Neural cell (in vitro differentiated cells): ENCODE measurements at regions not wholly inside any gene's neighbourhood (a gene's known extent, or its start where the extent isn't known, plus 50 kb on each side); places are given as distances from the start of the nearest gene placed in this dataset.

Experiments
- H2AFZ ChIP-seq: fragments of 200-600, 300-800 bp; sonication (generic), shearing (Covaris generic); 2 replicates; pipeline ENCODE4 v1.6.0; 2014; ENCODE audit warnings: low read depth, mild to moderate bottlenecking, antibody characterized with exemption, low read length, moderate library complexity
- H3F3A ChIP-seq: fragments of 200-600 bp; shearing (Covaris generic); 2 replicates; pipeline ENCODE4 v1.6.1; 2016; ENCODE audit warnings: mild to moderate bottlenecking, moderate library complexity, mixed read lengths, antibody characterized with exemption, low read length; ENCODE audit not compliant: insufficient read depth, poor library complexity, severe bottlenecking
- H3K27ac ChIP-seq: fragments of 200-600, 300-800 bp; sonication (generic), shearing (Covaris generic); 2 replicates; pipeline ENCODE4 v1.5.1; 2014; ENCODE audit warnings: mild to moderate bottlenecking, low read length, moderate library complexity
- H3K27me3 ChIP-seq: fragments of 300-800, 200-600 bp; sonication (generic), shearing (Covaris generic); 2 replicates; pipeline ENCODE4 v1.6.0; 2014; ENCODE audit warnings: mild to moderate bottlenecking, low read depth, low read length, moderate library complexity; ENCODE audit not compliant: insufficient read depth
- H3K36me3 ChIP-seq: fragments of 300-800, 200-600 bp; sonication (generic), shearing (Covaris generic); 2 replicates; pipeline ENCODE4 v1.5.1; 2014; ENCODE audit warnings: mild to moderate bottlenecking, antibody characterized with exemption, low read length, moderate library complexity; ENCODE audit not compliant: insufficient read depth
- H3K4me2 ChIP-seq: fragments of 300-800, 200-600 bp; sonication (generic), shearing (Covaris generic); 2 replicates; pipeline ENCODE4 v1.6.0; 2014; ENCODE audit warnings: mild to moderate bottlenecking, low read length
- H3K4me3 ChIP-seq: fragments of 300-800, 200-600 bp; sonication (generic), shearing (Covaris generic); 2 replicates; pipeline ENCODE4 v1.5.1; 2014; ENCODE audit warnings: mild to moderate bottlenecking, low read length, moderate library complexity
- H3K79me2 ChIP-seq: fragments of 200-600 bp; shearing (Covaris generic); replicated peaks from 2 replicates; pipeline ENCODE4 v1.6.0; 2014; ENCODE audit warnings: mild to moderate bottlenecking, low read length, moderate library complexity; ENCODE audit not compliant: insufficient read depth
- H3K9ac ChIP-seq: fragments of 300-800, 200-600 bp; sonication (generic), shearing (Covaris generic); 2 replicates; pipeline ENCODE4 v1.6.1; 2016; ENCODE audit warnings: mild to moderate bottlenecking, low read length, mixed read lengths
- H3K9me2 ChIP-seq: fragments of 200-600 bp; shearing (Covaris generic); 2 replicates; pipeline ENCODE4 v1.6.1; 2016; ENCODE audit warnings: mild to moderate bottlenecking, low read length, mixed read lengths; ENCODE audit not compliant: insufficient read depth
- H3K9me3 ChIP-seq: fragments of 200-600, 300-800 bp; sonication (generic), shearing (Covaris generic); 2 replicates; pipeline ENCODE4 v1.6.1; 2016; ENCODE audit warnings: mild to moderate bottlenecking, mixed run types, low read length, moderate library complexity, mixed read lengths
- H4K20me1 ChIP-seq: fragments of 200-600 bp; shearing (Covaris generic); 2 replicates; pipeline ENCODE4 v1.6.1; 2016; ENCODE audit warnings: mild to moderate bottlenecking, mixed run types; ENCODE audit not compliant: insufficient read depth
- CTCF ChIP-seq: fragments of 450-650 bp; IDR thresholded peaks from 2 replicates; pipeline ENCODE4 v1.5.1; 2014; ENCODE audit warnings: antibody characterized with exemption, mild to moderate bottlenecking, moderate library complexity; ENCODE audit not compliant: poor library complexity, severe bottlenecking
- EP300 ChIP-seq: fragments of 450-650 bp; conservative IDR thresholded peaks from 2 replicates; pipeline ENCODE4 v1.6.1; 2014; ENCODE audit warnings: antibody characterized with exemption, mild to moderate bottlenecking, moderate library complexity; ENCODE audit not compliant: poor library complexity, severe bottlenecking
- EZH2 ChIP-seq: fragments of 200-600, 300-800 bp; shearing (Covaris generic), sonication (generic); IDR thresholded peaks from 2 replicates; pipeline ENCODE4 v1.6.1; 2014; ENCODE audit warnings: antibody characterized with exemption, low read length, borderline replicate concordance, mild to moderate bottlenecking; ENCODE audit not compliant: insufficient read depth, poor library complexity, severe bottlenecking
- MXI1 ChIP-seq: fragments of 450-650 bp; conservative IDR thresholded peaks from 2 replicates; pipeline ENCODE4 v1.6.1; 2014; ENCODE audit warnings: antibody characterized with exemption, mild to moderate bottlenecking; ENCODE audit not compliant: poor library complexity, severe bottlenecking
- POLR2AphosphoS5 ChIP-seq: IDR thresholded peaks from 2 replicates; pipeline ENCODE4 v1.6.1; 2012
- RAD21 ChIP-seq: fragments of 450-650 bp; conservative IDR thresholded peaks from 2 replicates; pipeline ENCODE4 v1.6.1; 2014; ENCODE audit warnings: antibody characterized with exemption, mild to moderate bottlenecking, moderate library complexity
- REST ChIP-seq: IDR thresholded peaks from 2 replicates; pipeline ENCODE4 v1.6.1; 2012; ENCODE audit warnings: borderline replicate concordance
- SMC3 ChIP-seq: fragments of 450-650 bp; conservative IDR thresholded peaks from 2 replicates; pipeline ENCODE4 v1.6.1; 2014; ENCODE audit warnings: antibody characterized with exemption, mild to moderate bottlenecking, moderate library complexity; ENCODE audit not compliant: poor library complexity
- TAF1 ChIP-seq: IDR thresholded peaks from 2 replicates; pipeline ENCODE4 v1.6.1; 2012; ENCODE audit warnings: low read depth

GRCh38 chr7:11228515-11228914 is 254.8 kb downstream of the PHF14 start:
- no peak for TF ChIP-seq SMC3
- no peak for TF ChIP-seq POLR2AphosphoS5
- no peak for TF ChIP-seq CTCF
- H3K9me3 ChIP-seq, result no peaks in the 10 kb centered on the region
- H3K4me3 ChIP-seq, result no peak overlapping the region
- no peak overlapping the region for H3K9ac ChIP-seq
- H3F3A ChIP-seq, result no peaks in the 10 kb centered on the region
- no peaks in the 10 kb centered on the region for H3K27me3 ChIP-seq
- H3K27ac ChIP-seq, result no peak overlapping the region
- H3K9me2 ChIP-seq, result no peaks in the 10 kb centered on the region
- H3K36me3 ChIP-seq, result no peaks in the 10 kb centered on the region
- H2AFZ ChIP-seq, result no peak overlapping the region
- H3K79me2 ChIP-seq, result no peaks in the 10 kb centered on the region
- H4K20me1 ChIP-seq, result no peaks in the 10 kb centered on the region
- H3K4me2 ChIP-seq, result no peak overlapping the region

- TF ChIP-seq RAD21 (no peak), SMC3 (no peak), TAF1 (no peak), EZH2 (no peak), POLR2AphosphoS5 (no peak), MXI1 (no peak), EP300 (no peak), REST (no peak)
- Histone ChIP-seq H3F3A (no peaks in the 10 kb centered on the region), H3K36me3 (no peaks in the 10 kb centered on the region), H3K79me2 (no peaks in the 10 kb centered on the region), H3K4me2 (no peak overlapping the region), H3K9me3 (no peaks in the 10 kb centered on the region), H3K9ac (no peak overlapping the region), H3K27me3 (no peaks in the 10 kb centered on the region), H3K27ac (no peak overlapping the region), H3K4me3 (no peak overlapping the region), H3K9me2 (no peaks in the 10 kb centered on the region), H2AFZ (no peak overlapping the region), H4K20me1 (no peaks in the 10 kb centered on the region)
Observed at GRCh38 chr7:11231190-11231589, 257.5 kb downstream of the PHF14 start.

GRCh38 chr7:11232462-11232861 is 258.8 kb downstream of the PHF14 start:
- Histone ChIP-seq H3K9me3 (no peaks in the 10 kb centered on the region), H3K36me3 (no peaks in the 10 kb centered on the region), H2AFZ (no peak overlapping the region), H4K20me1 (no peaks in the 10 kb centered on the region), H3K4me2 (no peak overlapping the region), H3F3A (no peaks in the 10 kb centered on the region), H3K9me2 (no peaks in the 10 kb centered on the region), H3K27ac (no peak overlapping the region), H3K27me3 (no peaks in the 10 kb centered on the region), H3K9ac (no peak overlapping the region), H3K4me3 (no peak overlapping the region), H3K79me2 (no peaks in the 10 kb centered on the region)
- TF ChIP-seq MXI1, result no peak
- no peak for TF ChIP-seq POLR2AphosphoS5
- TF ChIP-seq EZH2, result no peak
- TF ChIP-seq EP300, result no peak
- TF ChIP-seq CTCF, result no peak
- TF ChIP-seq RAD21, result no peak
- TF ChIP-seq TAF1, result no peak
- TF ChIP-seq SMC3, result no peak
- no peak for TF ChIP-seq REST
